Gastroesophageal sphincter (tissue), 3 donors: ENCODE measurements at regions not wholly inside any gene's neighbourhood (a gene's known extent, or its start where the extent isn't known, plus 50 kb on each side); places are given as distances from the start of the nearest gene placed in this dataset.

Experiments
- EP300 ChIP-seq: sonication (generic); formaldehyde crosslinking; IDR thresholded peaks from one replicate; pipeline ENCODE4 v1.6.1; 2017; ENCODE audit warnings: antibody characterized with exemption, mild to moderate bottlenecking
- TF ChIP-seq, protein P1 (sequence below), 4 experiments: fragments of 200-600 bp in 2 of 4; fragments of 450-650 bp in 2 of 4; sonication (generic) in 1 of 4; IDR thresholded peaks; one replicate each; pipeline ENCODE4 v1.5.1; 2017 to 2019; ENCODE audit warnings: antibody characterized with exemption in 4 of 4, mild to moderate bottlenecking in 2 of 4, moderate library complexity in 2 of 4

- TF ChIP-seq, protein P1, sequence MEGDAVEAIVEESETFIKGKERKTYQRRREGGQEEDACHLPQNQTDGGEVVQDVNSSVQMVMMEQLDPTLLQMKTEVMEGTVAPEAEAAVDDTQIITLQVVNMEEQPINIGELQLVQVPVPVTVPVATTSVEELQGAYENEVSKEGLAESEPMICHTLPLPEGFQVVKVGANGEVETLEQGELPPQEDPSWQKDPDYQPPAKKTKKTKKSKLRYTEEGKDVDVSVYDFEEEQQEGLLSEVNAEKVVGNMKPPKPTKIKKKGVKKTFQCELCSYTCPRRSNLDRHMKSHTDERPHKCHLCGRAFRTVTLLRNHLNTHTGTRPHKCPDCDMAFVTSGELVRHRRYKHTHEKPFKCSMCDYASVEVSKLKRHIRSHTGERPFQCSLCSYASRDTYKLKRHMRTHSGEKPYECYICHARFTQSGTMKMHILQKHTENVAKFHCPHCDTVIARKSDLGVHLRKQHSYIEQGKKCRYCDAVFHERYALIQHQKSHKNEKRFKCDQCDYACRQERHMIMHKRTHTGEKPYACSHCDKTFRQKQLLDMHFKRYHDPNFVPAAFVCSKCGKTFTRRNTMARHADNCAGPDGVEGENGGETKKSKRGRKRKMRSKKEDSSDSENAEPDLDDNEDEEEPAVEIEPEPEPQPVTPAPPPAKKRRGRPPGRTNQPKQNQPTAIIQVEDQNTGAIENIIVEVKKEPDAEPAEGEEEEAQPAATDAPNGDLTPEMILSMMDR (IDR thresholded peaks at IDR 0.05): no peak
- TF ChIP-seq EP300: no peak
Observed at GRCh38 chr5:124421584-124421983, 324.9 kb downstream of the ZNF608 start.
